ENCODE measurements at regions not wholly inside any gene's neighbourhood (a gene's known extent, or its start where the extent isn't known, plus 50 kb on each side); places are given as distances from the start of the nearest gene placed in this dataset.

DNA sequence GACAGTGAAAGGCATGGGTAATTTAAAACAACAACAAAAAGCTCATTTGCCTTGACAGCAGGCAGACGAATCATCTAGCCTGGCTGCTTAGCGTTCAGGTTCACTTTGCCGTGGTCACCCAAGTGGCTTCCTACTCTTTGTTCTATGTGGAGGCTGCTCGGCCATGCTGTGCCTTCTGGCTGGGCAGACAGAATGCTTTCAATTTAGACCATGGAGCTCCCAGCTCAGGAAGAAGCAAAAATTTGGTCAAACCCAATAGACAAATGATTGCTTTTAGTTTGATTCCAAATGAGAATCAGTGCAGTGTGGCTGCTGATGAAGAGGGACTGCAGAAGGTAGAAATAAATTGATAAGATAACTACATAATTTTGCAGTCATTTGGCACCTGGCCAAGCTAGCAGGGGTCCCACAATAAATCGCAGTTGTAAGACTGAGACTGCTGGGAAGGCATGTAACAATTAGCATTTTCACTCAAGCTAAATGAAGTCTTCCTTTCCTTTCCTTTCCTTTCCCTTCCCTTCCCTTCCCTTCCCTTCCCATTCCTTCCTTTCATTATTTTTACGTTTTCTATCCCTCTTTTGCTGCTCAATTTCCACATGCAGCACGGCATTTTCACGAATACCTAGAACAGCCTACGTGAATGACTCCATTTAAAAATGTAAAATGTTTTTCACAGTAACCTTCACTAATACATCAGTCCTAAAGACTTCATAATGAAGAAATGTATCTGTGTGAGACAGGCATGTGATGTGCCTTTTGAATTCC lies 360.4 kb upstream of the TGFBR2 start:
- Mint-ChIP-seq H3K4me3 (ENCODE audit: low read depth) (no peak overlapping the region), H3K27ac (no peak overlapping the region), H3K36me3 (ENCODE audit: insufficient read depth) (no peaks in the 10 kb centered on the region), H3K27me3 (no peaks in the 10 kb centered on the region), H3K9me3 (ENCODE audit: low read depth) (no peaks in the 10 kb centered on the region), H3K4me1 (ENCODE audit: low read depth) (peaks cover 12% of the 10 kb centered on the region)
- no peak for DNase-seq (ENCODE audit: low spot score, unreplicated experiment)
- TF ChIP-seq, protein P1, sequence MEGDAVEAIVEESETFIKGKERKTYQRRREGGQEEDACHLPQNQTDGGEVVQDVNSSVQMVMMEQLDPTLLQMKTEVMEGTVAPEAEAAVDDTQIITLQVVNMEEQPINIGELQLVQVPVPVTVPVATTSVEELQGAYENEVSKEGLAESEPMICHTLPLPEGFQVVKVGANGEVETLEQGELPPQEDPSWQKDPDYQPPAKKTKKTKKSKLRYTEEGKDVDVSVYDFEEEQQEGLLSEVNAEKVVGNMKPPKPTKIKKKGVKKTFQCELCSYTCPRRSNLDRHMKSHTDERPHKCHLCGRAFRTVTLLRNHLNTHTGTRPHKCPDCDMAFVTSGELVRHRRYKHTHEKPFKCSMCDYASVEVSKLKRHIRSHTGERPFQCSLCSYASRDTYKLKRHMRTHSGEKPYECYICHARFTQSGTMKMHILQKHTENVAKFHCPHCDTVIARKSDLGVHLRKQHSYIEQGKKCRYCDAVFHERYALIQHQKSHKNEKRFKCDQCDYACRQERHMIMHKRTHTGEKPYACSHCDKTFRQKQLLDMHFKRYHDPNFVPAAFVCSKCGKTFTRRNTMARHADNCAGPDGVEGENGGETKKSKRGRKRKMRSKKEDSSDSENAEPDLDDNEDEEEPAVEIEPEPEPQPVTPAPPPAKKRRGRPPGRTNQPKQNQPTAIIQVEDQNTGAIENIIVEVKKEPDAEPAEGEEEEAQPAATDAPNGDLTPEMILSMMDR (IDR thresholded peaks at IDR 0.05; ENCODE audit: unreplicated experiment) = no peak

DNA sequence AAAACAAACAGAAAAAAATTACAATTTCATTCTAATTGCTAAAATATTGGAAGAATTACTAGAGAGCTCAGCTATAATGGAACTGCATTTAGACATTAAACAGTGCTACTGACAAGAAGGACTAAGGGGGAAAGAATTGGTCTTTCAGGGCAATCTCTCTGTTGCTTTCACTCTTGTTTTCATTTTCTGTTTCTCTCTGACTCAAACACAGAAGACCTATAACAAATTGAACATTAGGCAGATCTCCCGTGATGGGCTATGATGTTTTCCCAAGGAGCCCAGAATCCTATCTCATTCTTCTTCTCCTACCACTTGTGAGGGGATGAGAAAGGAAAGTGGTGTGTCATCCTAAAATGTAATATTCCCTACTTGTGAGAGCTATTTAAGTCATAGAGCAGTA lies 358.0 kb upstream of the TGFBR2 start:
- no peaks in the 10 kb centered on the region for H3K9me3 Mint-ChIP-seq (ENCODE audit: low read depth)
- H3K27ac Mint-ChIP-seq = no peak overlapping the region
- DNase-seq (ENCODE audit: low spot score, unreplicated experiment) = no peak
- H3K4me1 Mint-ChIP-seq (ENCODE audit: low read depth) = peaks cover 3% of the 10 kb centered on the region
- H3K36me3 Mint-ChIP-seq (ENCODE audit: insufficient read depth) = no peaks in the 10 kb centered on the region
- no peaks in the 10 kb centered on the region for H3K27me3 Mint-ChIP-seq
- TF ChIP-seq, protein P1 (IDR thresholded peaks at IDR 0.05; ENCODE audit: unreplicated experiment) = no peak
- no peak overlapping the region for H3K4me3 Mint-ChIP-seq (ENCODE audit: low read depth)

DNA sequence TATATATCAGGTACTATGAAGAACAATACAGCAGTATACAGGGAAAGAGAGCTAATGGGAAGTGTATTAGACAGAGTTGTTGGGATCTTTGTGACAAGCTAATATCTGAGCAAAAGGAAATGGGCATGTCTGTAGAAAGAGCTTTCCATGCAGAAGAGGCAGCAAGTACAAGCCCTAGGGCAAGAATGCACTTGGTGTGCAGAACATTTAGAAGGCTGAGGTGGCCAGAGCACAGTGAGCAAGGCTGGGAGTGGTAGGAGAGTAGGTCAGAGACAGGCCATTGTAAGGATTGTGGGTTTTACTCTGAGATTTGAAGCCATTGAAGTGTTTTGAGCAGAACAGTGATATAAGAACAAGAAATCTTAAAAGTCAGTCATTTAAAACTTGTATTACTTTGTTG lies 353.9 kb upstream of the TGFBR2 start:
- Mint-ChIP-seq H3K27ac (no peak overlapping the region), H3K4me1 (ENCODE audit: low read depth) (peaks cover under 1% of the 10 kb centered on the region), H3K27me3 (no peaks in the 10 kb centered on the region), H3K36me3 (ENCODE audit: insufficient read depth) (no peaks in the 10 kb centered on the region), H3K4me3 (ENCODE audit: low read depth) (no peak overlapping the region), H3K9me3 (ENCODE audit: low read depth) (peaks cover 11% of the 10 kb centered on the region)
- TF ChIP-seq, protein P1 (IDR thresholded peaks at IDR 0.05; ENCODE audit: unreplicated experiment) = no peak
- DNase-seq (ENCODE audit: low spot score, unreplicated experiment) = no peak

GRCh38 chr3:30253832-30254231 lies 352.6 kb upstream of the TGFBR2 start:
- no peak for DNase-seq (ENCODE audit: low spot score, unreplicated experiment)
- Mint-ChIP-seq H3K4me3 (ENCODE audit: low read depth) (no peak overlapping the region), H3K9me3 (ENCODE audit: low read depth) (peaks cover 13% of the 10 kb centered on the region), H3K27me3 (no peaks in the 10 kb centered on the region), H3K36me3 (ENCODE audit: insufficient read depth) (no peaks in the 10 kb centered on the region), H3K4me1 (ENCODE audit: low read depth) (peaks cover 6% of the 10 kb centered on the region), H3K27ac (no peak overlapping the region)
- TF ChIP-seq, protein P1 (IDR thresholded peaks at IDR 0.05; ENCODE audit: unreplicated experiment) = no peak

DNA sequence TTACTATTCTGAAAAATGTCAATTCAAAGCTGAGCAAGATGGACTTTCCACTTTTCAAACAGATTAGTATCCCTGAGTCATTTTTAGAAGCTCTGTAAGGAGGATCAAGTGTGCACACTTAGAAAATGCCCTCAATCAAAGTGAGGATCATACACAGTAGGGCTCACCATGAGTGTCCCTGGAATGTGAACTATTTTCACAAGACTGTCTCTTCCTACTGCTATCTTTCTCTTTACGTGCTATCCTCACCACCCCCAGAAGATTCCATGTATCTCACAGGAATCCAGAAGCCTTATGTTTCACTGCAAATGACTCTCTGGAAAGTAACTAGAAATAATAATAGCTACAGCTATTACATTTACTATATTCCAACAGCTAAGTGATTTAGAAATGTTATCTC lies 349.9 kb upstream of the TGFBR2 start:
- peaks cover 17% of the 10 kb centered on the region for H3K9me3 Mint-ChIP-seq (ENCODE audit: low read depth)
- DNase-seq (ENCODE audit: low spot score, unreplicated experiment) = no peak
- no peak overlapping the region for H3K4me3 Mint-ChIP-seq (ENCODE audit: low read depth)
- no peaks in the 10 kb centered on the region for H3K36me3 Mint-ChIP-seq (ENCODE audit: insufficient read depth)
- H3K4me1 Mint-ChIP-seq (ENCODE audit: low read depth) = peaks cover 23% of the 10 kb centered on the region
- TF ChIP-seq, protein P1 (IDR thresholded peaks at IDR 0.05; ENCODE audit: unreplicated experiment) = no peak
- H3K27me3 Mint-ChIP-seq = no peaks in the 10 kb centered on the region
- no peak overlapping the region for H3K27ac Mint-ChIP-seq
